HepG2 (cell line): ENCODE measurements at regions not wholly inside any gene's neighbourhood (a gene's known extent, or its start where the extent isn't known, plus 50 kb on each side); places are given as distances from the start of the nearest gene placed in this dataset.

Source experiments
- ATAC-seq: fragments of 200-7000 bp; cut with Tn5 transposase; 3 replicates; pipeline ENCODE4 v1.9.1; 2020; ENCODE audit warnings: mild to moderate bottlenecking, moderate library complexity
- BruUV-seq: library from RNA; stranded (reverse); fragments of 400-500 nt; replicated peaks from 2 replicates; lab custom pipeline; 2021; lab: Mats Ljungman, UMichigan
- CTCF ChIA-PET: fragments of 300-600 bp; formaldehyde crosslinking; extraction: SDS; loops from one replicate; lab custom pipeline; 2021; ENCODE audit warnings: low total read pairs, inconsistent platforms, low intra/inter-chr PET ratio; lab: Yijun Ruan, JAX
- POLR2A ChIA-PET: fragments of 350-600 bp; sonication (Branson Sonifier 250); formaldehyde crosslinking; loops from one replicate; lab custom pipeline; 2020; ENCODE audit warnings: antibody characterized with exemption, inconsistent platforms; lab: Yijun Ruan, JAX
- DNase-seq: peaks from one replicate; pipeline ENCODE4 v3.0.0-alpha.2; 2015; ENCODE audit warnings: low spot score
- FAIRE-seq: peaks from 3 replicates; lab custom pipeline; 2011; peaks lifted over from hg19 to GRCh38; lab: Jason Lieb, UNC
- H2AFZ ChIP-seq: one replicate; pipeline ENCODE4 v1.6.1; 2011; ENCODE audit warnings: low read length, inconsistent platforms
- H3K27ac ChIP-seq: fragments of 300-600 bp; 3 replicates; pipeline ENCODE4 v1.8.0; 2011; ENCODE audit warnings: mixed run types, mild to moderate bottlenecking, mixed read lengths, low read length, inconsistent platforms; ENCODE audit not compliant: insufficient read depth; ENCODE audit errors: extremely low read length
- H3K27me3 ChIP-seq, 2 experiments: fragments of 200-600 bp in 1 of 2; 2 replicates in 1 of 2; 3 replicates in 1 of 2; pipeline versions ENCODE4 v1.6.0 to v1.8.0; 2011; ENCODE audit warnings: low read length in 2 of 2, mild to moderate bottlenecking in 2 of 2, moderate library complexity in 2 of 2, inconsistent platforms in 1 of 2; ENCODE audit not compliant: insufficient read depth in 2 of 2, control insufficient read depth in 1 of 2
- H3K36me3 ChIP-seq, 2 experiments: fragments of 200-600 bp in 1 of 2; replicated peaks in 1 of 2; 2 replicates in 1 of 2; 3 replicates in 1 of 2; pipeline versions ENCODE4 v1.5.1 to v1.8.0; 2011; ENCODE audit warnings: low read length in 2 of 2, inconsistent platforms in 1 of 2; ENCODE audit not compliant: insufficient read depth in 2 of 2, control insufficient read depth in 1 of 2
- H3K4me1 ChIP-seq: 2 replicates; pipeline ENCODE4 v1.5.1; 2012; ENCODE audit warnings: low read length, inconsistent platforms; ENCODE audit not compliant: insufficient read depth
- H3K4me2 ChIP-seq: 2 replicates; pipeline ENCODE4 v1.6.0; 2011; ENCODE audit warnings: low read depth, low read length, inconsistent platforms
- H3K4me3 ChIP-seq, 3 experiments: fragments of 200-600 bp in 1 of 3; sonication (generic), shearing (Covaris generic) in 1 of 3; replicated peaks in 1 of 3; 2 replicates each; pipeline ENCODE4 v1.5.1; 2011 to 2016; ENCODE audit warnings: low read length in 3 of 3, inconsistent platforms in 2 of 3, low read depth in 2 of 3, mild to moderate bottlenecking in 2 of 3, control low read depth in 1 of 3, mixed read lengths in 1 of 3; ENCODE audit not compliant: insufficient read depth in 1 of 3
- H3K79me2 ChIP-seq: one replicate; pipeline ENCODE4 v1.6.1; 2011; ENCODE audit warnings: low read length, inconsistent platforms; ENCODE audit not compliant: insufficient read depth
- H3K9ac ChIP-seq: 2 replicates; pipeline ENCODE4 v1.6.0; 2011; ENCODE audit warnings: mild to moderate bottlenecking, low read depth, low read length, inconsistent platforms; ENCODE audit not compliant: insufficient read depth
- H3K9me3 ChIP-seq: 2 replicates; pipeline ENCODE4 v1.5.1; 2012; ENCODE audit warnings: mild to moderate bottlenecking, low read length
- H4K20me1 ChIP-seq: 2 replicates; pipeline ENCODE4 v1.6.0; 2011; ENCODE audit warnings: inconsistent platforms, mild to moderate bottlenecking, low read length, moderate library complexity; ENCODE audit not compliant: insufficient read depth
- BCL6 ChIP-seq: IDR thresholded peaks from 2 replicates; pipeline ENCODE4 v1.6.1; 2016; ENCODE audit warnings: missing genetic modification reagents, missing compliant biosample characterization
- POLR2A ChIP-seq, 2 experiments: IDR thresholded peaks; 2 replicates each; pipeline ENCODE4 v1.6.1; 2011; ENCODE audit warnings: low read depth in 2 of 2, low read length in 2 of 2, mild to moderate bottlenecking in 1 of 2, moderate library complexity in 1 of 2; ENCODE audit not compliant: insufficient read depth in 1 of 2
- TRIM24 ChIP-seq: sonication (generic); formaldehyde crosslinking; IDR thresholded peaks from 2 replicates; pipeline ENCODE4 v1.8.0; 2022; ENCODE audit warnings: mild to moderate bottlenecking, missing genetic modification reagents
- ZEB1 ChIP-seq: IDR thresholded peaks from 2 replicates; pipeline ENCODE4 v1.6.1; 2012; ENCODE audit warnings: mild to moderate bottlenecking, low read depth, inconsistent platforms; ENCODE audit not compliant: insufficient replicate concordance
- ZNF17 ChIP-seq: sonication (generic); formaldehyde crosslinking; IDR thresholded peaks from 2 replicates; pipeline ENCODE4 v1.5.0; 2020; ENCODE audit warnings: mild to moderate bottlenecking, missing genetic modification reagents
- ZNF251 ChIP-seq: sonication (generic); formaldehyde crosslinking; IDR thresholded peaks from 2 replicates; pipeline ENCODE4 v1.9.0; 2021; ENCODE audit warnings: mild to moderate bottlenecking, missing genetic modification reagents
- ZNF407 ChIP-seq: sonication (generic); formaldehyde crosslinking; IDR thresholded peaks from one replicate; pipeline ENCODE4 v1.5.1; 2020; ENCODE audit warnings: mild to moderate bottlenecking, missing genetic modification reagents; ENCODE audit errors: not compliant biosample characterization
- ZNF510 ChIP-seq: sonication (generic); formaldehyde crosslinking; IDR thresholded peaks from 2 replicates; pipeline ENCODE4 v1.4.0; 2020; ENCODE audit warnings: low read depth, mild to moderate bottlenecking, missing genetic modification reagents
- WGBS: methylation state at CpG from one replicate; pipeline ENCODE4 v1.1.6; 2017; ENCODE audit warnings: low lambda C conversion rate; 5-methylcytosine and 5-hydroxymethylcytosine counted together
- in situ Hi-C: cut with HindIII; loops from 2 replicates; pipeline ENCODE4 v1.10.0; 2017; ENCODE audit warnings: low pct_unique_long_range_greater_than_20kb; ENCODE audit not compliant: extremely low pct_ligation_motif_present
- intact Hi-C: fragments of 100-400 bp; cut with micrococcal nuclease; formaldehyde crosslinking; loops from one replicate; pipeline ENCODE4 v1.10.0; 2022; ENCODE audit not compliant: unreplicated experiment

GRCh38 chr11:23727387-23727786, 769.5 kb upstream of the LUZP2 start:
- no peak overlapping the region for H3K9ac ChIP-seq
- DNase-seq (no peak), FAIRE-seq (no peak), ATAC-seq (no peak)
- H4K20me1 ChIP-seq: no peaks in the 10 kb centered on the region
- H3K79me2 ChIP-seq: no peaks in the 10 kb centered on the region
- BruUV-seq: no TSS peak
- POLR2A ChIA-PET: no interaction called here
- H3K4me3 ChIP-seq: no peak overlapping the region
- H3K9me3 ChIP-seq: no peaks in the 10 kb centered on the region
- H3K4me1 ChIP-seq: 0 out of 2 replicates have a peak, but pooled peaks cover 8% of the 10 kb centered on the region
- H3K27me3 ChIP-seq: no peaks in the 10 kb centered on the region; a peak in 1 of 5 replicates
- no peak overlapping the region for H2AFZ ChIP-seq
- TF ChIP-seq ZNF251 (CRISPR knock-in tag) (no peak), BCL6 (CRISPR knock-in tag) (no peak), TRIM24 (CRISPR knock-in tag) (no peak)
- no peak overlapping the region for H3K27ac ChIP-seq
- in situ Hi-C loops: no loop called here
- intact Hi-C loops: no loop called here
- CTCF ChIA-PET: no interaction called here
- no peaks in the 10 kb centered on the region for H3K36me3 ChIP-seq
- no peak overlapping the region for H3K4me2 ChIP-seq

GRCh38 chr11:23727794-23728193, 769.1 kb upstream of the LUZP2 start:
- in situ Hi-C loops: no loop called here
- no peak overlapping the region for H3K27ac ChIP-seq
- TF ChIP-seq ZNF510 (CRISPR knock-in tag) (no peak), ZNF407 (CRISPR knock-in tag) (no peak), ZEB1 (no peak), ZNF17 (CRISPR knock-in tag) (no peak), POLR2A (IDR thresholded peaks at IDR 0.05; ENCODE audit: insufficient read depth in 1 of 2, low read depth in 2 of 2, low read length in 2 of 2) (no peak)
- TF ChIP-seq, all 625 proteins: peak for 0
- no peak for ATAC-seq
- Histone ChIP-seq H3K27me3 (no peaks in the 10 kb centered on the region; a peak in 1 of 5 replicates), H3K36me3 (no peaks in the 10 kb centered on the region), H3K9me3 (no peaks in the 10 kb centered on the region), H3K4me3 (no peak overlapping the region), H3K4me2 (no peak overlapping the region), H3K4me1 (0 out of 2 replicates have a peak, but pooled peaks cover 8% of the 10 kb centered on the region), H3K79me2 (no peaks in the 10 kb centered on the region), H4K20me1 (no peaks in the 10 kb centered on the region), H2AFZ (no peak overlapping the region), H3K9ac (no peak overlapping the region)
- BruUV-seq: no TSS peak
- 2% methylated on average over 2 of the region's 2 CpGs for WGBS
- DNase-seq: no peak
- no peak for FAIRE-seq
- ChIA-PET POLR2A (no interaction called here), CTCF (no interaction called here)
- intact Hi-C loops: no loop called here
